Smooth muscle cell (in vitro differentiated cells): ENCODE measurements at regions not wholly inside any gene's neighbourhood (a gene's known extent, or its start where the extent isn't known, plus 50 kb on each side); places are given as distances from the start of the nearest gene placed in this dataset.

Experiments used
- DNase-seq: peaks from one replicate; lab custom pipeline; 2025; ENCODE audit not compliant: unreplicated experiment; lab: John Stamatoyannopoulos, UW
- H2AFZ ChIP-seq: fragments of 200-600 bp; sonication (generic); 2 replicates; pipeline ENCODE4 v1.6.0; 2016; ENCODE audit warnings: antibody characterized with exemption, low read depth, mild to moderate bottlenecking
- H3F3A ChIP-seq: fragments of 200-600 bp; sonication (generic); 2 replicates; pipeline ENCODE4 v1.6.0; 2017; ENCODE audit warnings: antibody characterized with exemption, low read depth
- H3K27ac ChIP-seq: fragments of 200-600 bp; sonication (generic); 2 replicates; pipeline ENCODE4 v1.5.1; 2016; ENCODE audit warnings: low read depth, mild to moderate bottlenecking
- H3K27me3 ChIP-seq: fragments of 200-600 bp; sonication (generic); 2 replicates; pipeline ENCODE4 v1.6.1; 2016; ENCODE audit warnings: low read depth, mild to moderate bottlenecking
- H3K36me3 ChIP-seq: fragments of 200-600 bp; sonication (generic); 2 replicates; pipeline ENCODE4 v1.5.1; 2016; ENCODE audit warnings: low read depth
- H3K4me1 ChIP-seq: fragments of 200-600 bp; sonication (generic); 2 replicates; pipeline ENCODE4 v1.5.1; 2016; ENCODE audit warnings: low read depth
- H3K4me2 ChIP-seq: fragments of 200-600 bp; sonication (generic); 2 replicates; pipeline ENCODE4 v1.6.0; 2016; ENCODE audit warnings: mild to moderate bottlenecking
- H3K4me3 ChIP-seq: fragments of 200-600 bp; sonication (generic); 2 replicates; pipeline ENCODE4 v1.5.1; 2016; ENCODE audit warnings: mild to moderate bottlenecking
- H3K79me2 ChIP-seq: fragments of 200-600 bp; sonication (generic); 2 replicates; pipeline ENCODE4 v1.6.0; 2016; ENCODE audit warnings: low read depth, mild to moderate bottlenecking
- H3K9ac ChIP-seq: fragments of 200-600 bp; sonication (generic); 2 replicates; pipeline ENCODE4 v1.6.0; 2016; ENCODE audit warnings: low read depth
- H3K9me3 ChIP-seq: fragments of 200-600 bp; sonication (generic); replicated peaks from 2 replicates; pipeline ENCODE4 v1.5.1; 2016; ENCODE audit warnings: low read depth
- H4K20me1 ChIP-seq: fragments of 200-600 bp; sonication (generic); 2 replicates; pipeline ENCODE4 v1.6.0; 2016; ENCODE audit warnings: low read depth
- CTCF ChIP-seq: fragments of 200-600 bp; sonication (generic); IDR thresholded peaks from 2 replicates; pipeline ENCODE4 v1.5.1; 2017; ENCODE audit warnings: borderline replicate concordance, mild to moderate bottlenecking, antibody characterized with exemption; ENCODE audit not compliant: insufficient read depth, poor library complexity, severe bottlenecking
- WGBS: methylation state at CpG from one replicate; pipeline ENCODE4 v1.1.7; 2016; ENCODE audit warnings: low lambda C conversion rate; 5-methylcytosine and 5-hydroxymethylcytosine counted together

DNA sequence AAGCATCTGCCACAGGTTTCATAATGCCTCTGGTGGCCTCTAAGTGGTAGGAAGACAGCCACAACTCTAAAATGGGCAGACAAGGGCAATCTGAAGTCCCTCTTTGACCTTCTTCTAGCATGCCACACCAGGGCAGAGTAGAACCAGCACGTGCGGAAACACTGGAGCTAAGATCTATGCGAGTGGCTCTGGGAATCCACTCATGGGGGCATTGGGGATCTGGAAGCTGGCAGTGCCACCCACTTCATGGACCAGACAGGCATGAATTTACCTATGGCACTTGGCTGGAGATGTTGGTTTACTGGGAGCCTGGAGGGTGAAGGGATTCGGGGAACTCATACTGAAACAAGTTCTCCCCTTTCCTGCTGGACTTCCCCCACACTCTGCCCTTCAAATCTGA, 337.4 kb downstream of the MIAT start:
- Histone ChIP-seq H3K4me2 (no peak overlapping the region), H3F3A (no peaks in the 10 kb centered on the region), H3K4me1 (no peaks in the 10 kb centered on the region), H3K9me3 (no peaks in the 10 kb centered on the region), H2AFZ (no peak overlapping the region), H3K36me3 (no peaks in the 10 kb centered on the region), H4K20me1 (no peaks in the 10 kb centered on the region), H3K79me2 (no peaks in the 10 kb centered on the region), H3K27ac (no peak overlapping the region), H3K27me3 (peaks cover 33% of the 10 kb centered on the region), H3K9ac (no peak overlapping the region), H3K4me3 (no peak overlapping the region)
- DNase-seq, result no peak
- TF ChIP-seq CTCF, result no peak
- WGBS, result 95% methylated on average over 4 of the region's 4 CpGs

DNA sequence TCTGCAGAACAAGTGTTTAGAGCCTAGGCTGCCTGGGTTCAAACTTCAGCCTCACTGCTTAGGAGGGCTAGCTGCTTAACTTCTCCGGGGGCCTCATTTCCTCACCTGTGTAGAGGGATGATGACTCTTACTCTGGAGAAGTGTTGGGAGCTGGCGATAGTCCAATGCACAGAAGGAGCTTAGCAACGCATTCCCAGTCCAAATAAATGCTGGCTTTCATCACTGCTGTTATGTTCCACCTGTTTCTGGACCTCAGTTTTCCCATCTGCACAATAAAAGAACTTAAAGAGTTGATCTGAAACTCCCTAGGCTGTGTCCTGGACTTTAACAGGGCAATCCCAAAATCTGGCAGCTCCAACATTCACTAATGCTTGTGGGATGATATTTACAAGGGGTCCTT, 337.8 kb downstream of the MIAT start:
- no peak overlapping the region for H3K4me2 ChIP-seq
- H3K9me3 ChIP-seq, result no peaks in the 10 kb centered on the region
- no peak overlapping the region for H3K4me3 ChIP-seq
- H3K27ac ChIP-seq, result no peak overlapping the region
- no peaks in the 10 kb centered on the region for H3F3A ChIP-seq
- H3K36me3 ChIP-seq, result no peaks in the 10 kb centered on the region
- WGBS, result 85% methylated on average over 3 of the region's 3 CpGs
- DNase-seq, result no peak
- H3K27me3 ChIP-seq, result peaks cover 28% of the 10 kb centered on the region
- H3K4me1 ChIP-seq, result no peaks in the 10 kb centered on the region
- H3K79me2 ChIP-seq, result no peaks in the 10 kb centered on the region
- no peak for TF ChIP-seq CTCF
- H2AFZ ChIP-seq, result no peak overlapping the region
- no peak overlapping the region for H3K9ac ChIP-seq
- no peaks in the 10 kb centered on the region for H4K20me1 ChIP-seq

DNA sequence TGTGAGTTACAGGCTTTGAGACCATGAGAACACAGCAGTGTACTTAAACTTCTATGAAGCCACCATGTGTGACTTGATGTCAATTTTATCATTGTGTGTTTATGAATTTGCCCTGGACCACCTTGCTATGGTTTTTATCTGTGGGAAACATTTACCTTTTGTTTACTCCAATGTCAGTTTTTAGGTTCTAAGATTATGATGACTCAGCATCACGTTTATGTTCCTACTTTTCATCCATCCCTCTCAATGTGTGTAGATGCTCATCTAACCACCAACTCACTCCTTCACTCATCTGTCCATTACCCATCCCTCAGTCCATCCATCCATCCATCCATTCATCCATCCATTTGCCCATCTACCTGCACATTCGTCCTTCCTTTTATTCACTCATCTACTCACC, 338.8 kb downstream of the MIAT start:
- H3K4me3 ChIP-seq, result no peak overlapping the region
- 90% methylated on average over 2 of the region's 2 CpGs for WGBS
- H2AFZ ChIP-seq, result no peak overlapping the region
- no peaks in the 10 kb centered on the region for H3K9me3 ChIP-seq
- no peaks in the 10 kb centered on the region for H3K36me3 ChIP-seq
- H3F3A ChIP-seq, result no peaks in the 10 kb centered on the region
- TF ChIP-seq CTCF, result no peak
- no peak for DNase-seq
- H3K27ac ChIP-seq, result no peak overlapping the region
- H3K4me1 ChIP-seq, result no peaks in the 10 kb centered on the region
- no peak overlapping the region for H3K4me2 ChIP-seq
- H3K9ac ChIP-seq, result no peak overlapping the region
- no peaks in the 10 kb centered on the region for H3K79me2 ChIP-seq
- no peaks in the 10 kb centered on the region for H4K20me1 ChIP-seq
- H3K27me3 ChIP-seq, result peaks cover 19% of the 10 kb centered on the region

DNA sequence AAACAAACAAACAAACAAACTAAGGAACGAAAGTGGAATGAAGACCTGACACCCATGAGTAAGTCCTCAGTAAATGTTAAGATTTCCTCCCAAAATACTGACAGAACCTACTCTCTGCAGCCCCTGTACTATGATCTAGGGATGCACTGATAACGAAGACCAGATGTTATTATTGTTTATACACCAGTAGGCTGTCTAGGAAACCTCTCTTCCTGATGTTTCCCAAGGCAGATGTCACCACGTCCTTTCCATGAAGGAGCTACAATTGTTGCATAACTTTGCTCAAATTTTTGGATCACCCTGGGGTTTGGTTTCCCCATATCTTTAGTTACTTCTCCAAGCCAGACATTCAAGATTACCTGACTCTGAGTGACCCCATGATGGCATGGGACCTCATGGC, 340.7 kb downstream of the MIAT start:
- Histone ChIP-seq H3F3A (no peaks in the 10 kb centered on the region), H3K27me3 (peaks cover 18% of the 10 kb centered on the region), H3K4me2 (no peak overlapping the region), H4K20me1 (no peaks in the 10 kb centered on the region), H2AFZ (no peak overlapping the region), H3K27ac (no peak overlapping the region), H3K4me3 (no peak overlapping the region), H3K36me3 (no peaks in the 10 kb centered on the region), H3K9ac (no peak overlapping the region), H3K79me2 (no peaks in the 10 kb centered on the region), H3K9me3 (no peaks in the 10 kb centered on the region), H3K4me1 (no peaks in the 10 kb centered on the region)
- DNase-seq, result no peak
- WGBS, result 65% methylated on average over 3 of the region's 3 CpGs
- TF ChIP-seq CTCF, result no peak
